K562 (cell line): ENCODE measurements at regions not wholly inside any gene's neighbourhood (a gene's known extent, or its start where the extent isn't known, plus 50 kb on each side); places are given as distances from the start of the nearest gene placed in this dataset.

Experiments
- ARHGAP35 ChIP-seq: fragments of 450-650 bp; IDR thresholded peaks from 2 replicates; pipeline ENCODE4 v1.6.1; 2018; ENCODE audit not compliant: partially characterized antibody
- DMBX1 ChIP-seq: fragments of 250-450 bp; sonication (Bioruptor Pico); IDR thresholded peaks from 2 replicates; pipeline ENCODE4 v1.8.0; 2022; ENCODE audit warnings: inconsistent platforms, mild to moderate bottlenecking, moderate library complexity, borderline replicate concordance
- ETS2 ChIP-seq: IDR thresholded peaks from 2 replicates; pipeline ENCODE4 v1.6.1; 2016; ENCODE audit warnings: borderline replicate concordance, missing genetic modification characterization, mild to moderate bottlenecking, moderate library complexity, missing compliant biosample characterization; ENCODE audit not compliant: poor library complexity, severe bottlenecking
- HIVEP1 ChIP-seq: fragments of 250-450 bp; sonication (Bioruptor Pico); IDR thresholded peaks from 2 replicates; pipeline ENCODE4 v1.4.0; 2020; ENCODE audit warnings: mild to moderate bottlenecking
- HSF4 ChIP-seq: fragments of 250-450 bp; sonication (Bioruptor Pico); IDR thresholded peaks from 2 replicates; pipeline ENCODE4 v2.1.2; 2022; ENCODE audit warnings: mild to moderate bottlenecking, moderate library complexity, borderline replicate concordance
- KAT7 ChIP-seq: sonication (generic); formaldehyde crosslinking; IDR thresholded peaks from 2 replicates; pipeline ENCODE4 v1.8.0; 2022; ENCODE audit warnings: missing genetic modification reagents, mild to moderate bottlenecking, borderline replicate concordance
- KDM2B ChIP-seq: fragments of 250-450 bp; sonication (Bioruptor Pico); IDR thresholded peaks from 2 replicates; pipeline ENCODE4 v1.8.0; 2021; ENCODE audit warnings: mild to moderate bottlenecking, moderate library complexity
- MYNN ChIP-seq, 2 experiments: sonication (generic); formaldehyde crosslinking in 1 of 2; IDR thresholded peaks; 2 replicates each; pipeline versions ENCODE4 v1.5.0 to v1.6.1; 2016 to 2020; ENCODE audit warnings: antibody characterized with exemption in 1 of 2, missing genetic modification reagents in 1 of 2
- NR4A1 ChIP-seq, 2 experiments: fragments of 250-450 bp in 1 of 2; fragments of 450-650 bp in 1 of 2; sonication (Bioruptor Pico) in 1 of 2; IDR thresholded peaks; 2 replicates each; pipeline versions ENCODE4 v1.4.0 to v1.6.1; 2016 to 2020; ENCODE audit warnings: mild to moderate bottlenecking in 2 of 2, missing compliant biosample characterization in 1 of 2, missing genetic modification characterization in 1 of 2, moderate library complexity in 1 of 2
- PCBP2 ChIP-seq: fragments of 200-400 bp; formaldehyde crosslinking; IDR thresholded peaks from 2 replicates; pipeline ENCODE4 v1.6.1; 2018; ENCODE audit warnings: low read length, low read depth, mild to moderate bottlenecking, moderate library complexity; ENCODE audit not compliant: poor library complexity, severe bottlenecking
- RFX7 ChIP-seq: fragments of 250-450 bp; sonication (Bioruptor Pico); IDR thresholded peaks from 2 replicates; pipeline ENCODE4 v1.5.1; 2021; ENCODE audit warnings: mild to moderate bottlenecking
- ZKSCAN1 ChIP-seq: fragments of 150-350 bp; IDR thresholded peaks from 2 replicates; pipeline ENCODE4 v1.6.1; 2016; ENCODE audit warnings: low read depth, low read length
- ZNF253 ChIP-seq: fragments of 250-450 bp; sonication (Bioruptor Pico); conservative IDR thresholded peaks from 2 replicates; pipeline ENCODE4 v1.6.1; 2021; ENCODE audit warnings: mild to moderate bottlenecking
- ZNF77 ChIP-seq: fragments of 250-450 bp; sonication (Bioruptor Pico); IDR thresholded peaks from 2 replicates; pipeline ENCODE4 v1.5.0; 2020
- ZSCAN32 ChIP-seq: fragments of 450-650 bp; formaldehyde crosslinking; IDR thresholded peaks from 2 replicates; pipeline ENCODE4 v1.4.0; 2020; ENCODE audit warnings: mild to moderate bottlenecking, moderate library complexity
- TF ChIP-seq, protein P1 (sequence below): fragments of 250-450 bp; sonication (Bioruptor Pico); IDR thresholded peaks from 2 replicates; pipeline ENCODE4 v1.8.0; 2021; ENCODE audit warnings: mild to moderate bottlenecking, moderate library complexity
- TF ChIP-seq, protein P2 (sequence below), 3 experiments: fragments of 200-800 bp in 1 of 3; fragments of 250-450 bp in 1 of 3; fragments of 450-650 bp in 1 of 3; sonication (Bioruptor Pico) in 1 of 3; sonication (Bioruptor generic) in 1 of 3; formaldehyde crosslinking in 1 of 3; IDR thresholded peaks; 2 replicates each; pipeline versions ENCODE4 v1.6.1 to v1.8.0; 2016 to 2022; ENCODE audit warnings: mild to moderate bottlenecking in 2 of 3, missing genetic modification characterization in 2 of 3, missing compliant biosample characterization in 1 of 3, moderate library complexity in 1 of 3
- TF ChIP-seq, protein P3 (sequence below): fragments of 450-650 bp; formaldehyde crosslinking; conservative IDR thresholded peaks from 2 replicates; pipeline ENCODE4 v1.4.0; 2022; ENCODE audit warnings: mild to moderate bottlenecking, missing genetic modification characterization

DNA sequence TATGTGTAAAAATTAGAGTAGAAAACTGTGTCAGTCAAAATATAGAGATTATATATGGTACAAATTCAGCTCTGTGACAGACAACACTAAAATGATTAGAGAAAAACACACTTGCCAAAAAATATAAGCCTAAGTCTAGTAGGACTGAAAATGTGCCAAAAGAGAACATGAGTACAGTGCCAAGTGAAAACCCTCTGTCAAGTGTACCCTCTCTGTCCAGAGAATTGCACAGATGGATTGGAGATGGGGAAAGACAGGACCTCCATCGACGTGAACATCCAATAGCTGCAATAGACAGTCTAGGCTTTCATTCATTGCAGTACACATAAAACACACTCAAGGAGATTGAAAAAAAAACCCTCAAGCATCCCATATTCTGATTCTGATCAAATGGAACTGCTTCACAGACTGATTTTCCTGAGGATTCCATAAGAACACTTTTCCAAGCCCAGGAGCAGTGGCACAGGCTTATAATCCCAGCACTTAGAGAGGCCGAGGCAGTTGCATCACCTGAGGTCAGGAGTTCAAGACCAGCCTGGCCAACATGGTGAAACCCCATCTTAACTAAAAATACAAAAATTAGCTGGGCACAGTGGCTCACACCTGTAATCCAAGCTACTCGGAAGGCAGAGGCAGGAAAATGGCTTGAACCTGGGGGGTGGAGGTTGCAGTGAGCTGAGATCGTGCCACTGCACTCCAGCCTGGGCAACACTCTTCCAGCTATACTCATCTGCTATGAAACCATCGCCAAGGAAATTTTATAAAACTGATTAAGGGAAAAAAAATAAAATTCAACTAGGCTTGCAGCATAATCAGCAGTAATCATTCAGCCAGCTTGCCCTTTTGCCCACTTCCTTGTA lies 110.0 kb upstream of the TRIM24 start (continued):
- TF ChIP-seq ARHGAP35 (no peak), ZSCAN32 (CRISPR knock-in tag) (no peak), ZKSCAN1 (no peak), HSF4 (CRISPR knock-in tag) (peak; percentile 54; the same call in 1 of the 2 replicates), NR4A1 (CRISPR knock-in tag; IDR thresholded peaks at IDR 0.05) (no peak), NR4A1 (tag; IDR thresholded peaks at IDR 0.05) (peak; percentile 53; the same call in 1 of the 2 replicates), RFX7 (CRISPR knock-in tag) (no peak), KAT7 (0 out of 2 replicates have a peak, but pooled peaks have one; percentile 41), ZNF77 (CRISPR knock-in tag) (no peak), ETS2 (peak; percentile 73), ZNF253 (CRISPR knock-in tag) (no peak), PCBP2 (no peak), KDM2B (no peak), MYNN (IDR thresholded peaks at IDR 0.05) (no peak), MYNN (CRISPR knock-in tag; IDR thresholded peaks at IDR 0.05) (no peak), HIVEP1 (CRISPR knock-in tag) (no peak), DMBX1 (CRISPR knock-in tag) (peak; percentile 76)
- TF ChIP-seq, protein P1, sequence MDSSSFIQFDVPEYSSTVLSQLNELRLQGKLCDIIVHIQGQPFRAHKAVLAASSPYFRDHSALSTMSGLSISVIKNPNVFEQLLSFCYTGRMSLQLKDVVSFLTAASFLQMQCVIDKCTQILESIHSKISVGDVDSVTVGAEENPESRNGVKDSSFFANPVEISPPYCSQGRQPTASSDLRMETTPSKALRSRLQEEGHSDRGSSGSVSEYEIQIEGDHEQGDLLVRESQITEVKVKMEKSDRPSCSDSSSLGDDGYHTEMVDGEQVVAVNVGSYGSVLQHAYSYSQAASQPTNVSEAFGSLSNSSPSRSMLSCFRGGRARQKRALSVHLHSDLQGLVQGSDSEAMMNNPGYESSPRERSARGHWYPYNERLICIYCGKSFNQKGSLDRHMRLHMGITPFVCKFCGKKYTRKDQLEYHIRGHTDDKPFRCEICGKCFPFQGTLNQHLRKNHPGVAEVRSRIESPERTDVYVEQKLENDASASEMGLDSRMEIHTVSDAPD, result peak; percentile 20
- TF ChIP-seq, protein P2, sequence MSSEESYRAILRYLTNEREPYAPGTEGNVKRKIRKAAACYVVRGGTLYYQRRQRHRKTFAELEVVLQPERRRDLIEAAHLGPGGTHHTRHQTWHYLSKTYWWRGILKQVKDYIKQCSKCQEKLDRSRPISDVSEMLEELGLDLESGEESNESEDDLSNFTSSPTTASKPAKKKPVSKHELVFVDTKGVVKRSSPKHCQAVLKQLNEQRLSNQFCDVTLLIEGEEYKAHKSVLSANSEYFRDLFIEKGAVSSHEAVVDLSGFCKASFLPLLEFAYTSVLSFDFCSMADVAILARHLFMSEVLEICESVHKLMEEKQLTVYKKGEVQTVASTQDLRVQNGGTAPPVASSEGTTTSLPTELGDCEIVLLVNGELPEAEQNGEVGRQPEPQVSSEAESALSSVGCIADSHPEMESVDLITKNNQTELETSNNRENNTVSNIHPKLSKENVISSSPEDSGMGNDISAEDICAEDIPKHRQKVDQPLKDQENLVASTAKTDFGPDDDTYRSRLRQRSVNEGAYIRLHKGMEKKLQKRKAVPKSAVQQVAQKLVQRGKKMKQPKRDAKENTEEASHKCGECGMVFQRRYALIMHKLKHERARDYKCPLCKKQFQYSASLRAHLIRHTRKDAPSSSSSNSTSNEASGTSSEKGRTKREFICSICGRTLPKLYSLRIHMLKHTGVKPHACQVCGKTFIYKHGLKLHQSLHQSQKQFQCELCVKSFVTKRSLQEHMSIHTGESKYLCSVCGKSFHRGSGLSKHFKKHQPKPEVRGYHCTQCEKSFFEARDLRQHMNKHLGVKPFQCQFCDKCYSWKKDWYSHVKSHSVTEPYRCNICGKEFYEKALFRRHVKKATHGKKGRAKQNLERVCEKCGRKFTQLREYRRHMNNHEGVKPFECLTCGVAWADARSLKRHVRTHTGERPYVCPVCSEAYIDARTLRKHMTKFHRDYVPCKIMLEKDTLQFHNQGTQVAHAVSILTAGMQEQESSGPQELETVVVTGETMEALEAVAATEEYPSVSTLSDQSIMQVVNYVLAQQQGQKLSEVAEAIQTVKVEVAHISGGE (CRISPR knock-in tag; IDR thresholded peaks at IDR 0.05), result peak in 1 of 3 experiments; percentile 15; a peak in 1 of 6 replicates
- TF ChIP-seq, protein P3, sequence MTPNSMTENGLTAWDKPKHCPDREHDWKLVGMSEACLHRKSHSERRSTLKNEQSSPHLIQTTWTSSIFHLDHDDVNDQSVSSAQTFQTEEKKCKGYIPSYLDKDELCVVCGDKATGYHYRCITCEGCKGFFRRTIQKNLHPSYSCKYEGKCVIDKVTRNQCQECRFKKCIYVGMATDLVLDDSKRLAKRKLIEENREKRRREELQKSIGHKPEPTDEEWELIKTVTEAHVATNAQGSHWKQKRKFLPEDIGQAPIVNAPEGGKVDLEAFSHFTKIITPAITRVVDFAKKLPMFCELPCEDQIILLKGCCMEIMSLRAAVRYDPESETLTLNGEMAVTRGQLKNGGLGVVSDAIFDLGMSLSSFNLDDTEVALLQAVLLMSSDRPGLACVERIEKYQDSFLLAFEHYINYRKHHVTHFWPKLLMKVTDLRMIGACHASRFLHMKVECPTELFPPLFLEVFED (CRISPR knock-in tag), result 0 out of 2 replicates have a peak, but pooled peaks have one; percentile 3
